Hypothalamus (tissue), 51 donors: ENCODE measurements at regions not wholly inside any gene's neighbourhood (a gene's known extent, or its start where the extent isn't known, plus 50 kb on each side); places are given as distances from the start of the nearest gene placed in this dataset.
"Not testable (repeated sequence)": the region's sequence is repeated elsewhere in the genome, so short reads cannot be mapped to it uniquely, and the experiment has no call there.

Experiments used
- DNase-seq, 51 donors: peaks; one replicate each; lab custom pipeline; 2025; lab: John Stamatoyannopoulos, UW

DNA sequence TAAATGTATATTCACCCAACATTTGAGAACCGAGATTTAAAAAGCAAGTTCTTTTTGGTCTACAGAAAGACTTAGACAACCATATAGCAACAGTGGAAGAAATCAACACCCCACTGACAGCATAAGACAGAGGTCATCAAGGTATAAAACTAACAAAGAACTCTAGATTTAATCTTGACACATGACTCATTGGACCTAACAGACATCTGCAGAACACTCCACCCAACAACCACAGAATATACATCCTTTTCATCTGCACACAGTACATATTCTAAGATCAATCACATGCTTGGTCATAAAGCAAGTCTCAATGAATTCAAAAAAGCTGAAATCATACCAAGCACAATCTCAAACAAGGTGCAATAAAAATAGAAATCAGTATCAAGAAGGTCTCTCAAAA, 65.8 kb downstream of the SPIN4 start:
- no peak for DNase-seq

DNA sequence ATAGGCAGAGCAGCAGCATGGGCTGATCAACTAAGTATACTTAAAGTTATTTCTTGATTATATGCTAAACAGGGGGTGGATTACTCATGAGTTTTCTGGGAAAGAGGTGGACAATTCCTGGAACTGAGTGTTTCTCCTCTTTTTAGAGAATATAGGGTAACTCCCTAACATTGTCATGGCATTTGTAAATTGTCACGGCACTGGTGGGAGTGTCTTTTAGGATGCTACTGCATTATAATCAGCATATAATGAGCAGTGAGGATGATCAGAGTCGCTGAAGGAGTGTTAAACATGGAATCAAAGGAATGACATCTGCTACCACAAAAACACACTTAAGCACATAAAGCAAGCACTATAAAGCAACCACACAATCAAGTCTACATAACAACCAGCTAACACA, 66.5 kb downstream of the SPIN4 start:
- DNase-seq: no peak

DNA sequence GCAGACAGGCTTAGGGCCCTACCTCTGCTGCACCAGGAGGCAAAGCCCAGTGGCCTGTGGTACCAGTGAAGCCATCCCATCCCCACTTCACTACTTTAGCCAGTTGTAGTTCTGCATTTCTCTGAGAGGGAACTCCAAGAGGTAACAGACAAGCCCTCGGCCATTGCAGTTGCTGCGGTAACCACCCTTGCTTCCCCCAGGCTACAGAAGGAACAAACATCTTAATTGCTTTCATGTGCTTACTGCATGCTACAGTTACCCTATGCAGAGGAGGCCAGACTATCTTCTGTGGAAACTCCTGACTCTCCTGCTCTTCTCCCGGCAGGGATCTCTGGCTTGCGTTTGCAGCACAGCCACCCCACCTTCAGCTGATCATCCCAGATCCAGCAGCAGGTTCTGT, 67.8 kb downstream of the SPIN4 start:
- DNase-seq: no peak

DNA sequence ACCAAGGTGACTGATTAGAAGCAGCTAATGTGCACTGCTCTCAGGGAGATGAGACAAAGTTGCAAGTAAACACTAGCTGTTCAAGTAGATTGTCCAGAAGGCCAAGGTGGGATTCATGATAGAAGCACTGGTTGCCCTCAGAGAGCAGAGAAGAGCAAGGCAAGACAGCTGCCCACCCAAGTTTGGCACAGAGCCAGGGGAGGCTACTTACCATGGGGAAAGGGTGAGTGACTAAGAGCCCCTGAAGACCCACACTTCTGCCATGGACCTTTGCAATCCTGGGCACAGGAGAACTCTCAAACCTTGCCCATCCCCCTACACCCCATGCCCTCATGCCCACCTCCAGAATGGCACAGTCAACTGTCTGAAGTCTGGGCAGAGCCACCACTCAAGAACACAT, 68.3 kb downstream of the SPIN4 start:
- DNase-seq: no peak

DNA sequence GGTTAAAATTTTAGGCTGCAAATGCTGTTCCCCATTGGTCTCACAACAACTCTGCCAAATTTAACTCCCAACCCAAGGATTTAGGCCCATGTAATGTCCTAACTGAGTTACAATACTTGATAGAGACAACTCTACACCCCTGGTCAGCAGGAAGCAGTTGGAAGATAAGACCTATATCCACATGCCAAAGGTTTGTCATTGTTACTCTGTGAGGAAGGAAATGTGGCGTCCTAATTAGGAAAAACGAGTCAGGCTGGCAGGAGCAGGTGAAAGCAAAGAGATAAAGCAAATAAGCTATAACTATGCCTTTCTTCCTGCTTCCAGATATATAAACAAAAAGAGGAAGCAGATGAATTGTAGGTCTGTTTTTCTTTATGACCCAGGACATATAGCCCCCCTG, 69.1 kb downstream of the SPIN4 start:
- DNase-seq: no peak

DNA sequence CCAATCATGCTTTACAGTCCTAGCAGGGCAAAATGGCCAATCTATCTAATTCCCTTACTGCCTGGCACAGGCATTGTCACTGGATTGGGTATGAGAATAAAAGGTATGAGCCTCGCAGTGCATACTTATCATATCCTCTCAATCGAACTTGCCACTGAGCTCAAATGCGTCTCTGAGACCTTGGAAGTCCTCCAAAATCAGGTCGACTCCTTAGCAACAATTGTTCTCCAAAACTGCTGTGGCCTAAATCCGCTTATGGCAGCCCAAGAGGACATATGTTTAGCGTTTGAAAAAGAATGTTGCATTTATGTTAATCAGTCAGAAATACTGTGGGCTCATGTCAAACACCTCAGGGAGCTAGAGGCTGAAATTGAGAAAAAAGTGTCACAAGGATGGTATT, 69.7 kb downstream of the SPIN4 start:
- no peak for DNase-seq

DNA sequence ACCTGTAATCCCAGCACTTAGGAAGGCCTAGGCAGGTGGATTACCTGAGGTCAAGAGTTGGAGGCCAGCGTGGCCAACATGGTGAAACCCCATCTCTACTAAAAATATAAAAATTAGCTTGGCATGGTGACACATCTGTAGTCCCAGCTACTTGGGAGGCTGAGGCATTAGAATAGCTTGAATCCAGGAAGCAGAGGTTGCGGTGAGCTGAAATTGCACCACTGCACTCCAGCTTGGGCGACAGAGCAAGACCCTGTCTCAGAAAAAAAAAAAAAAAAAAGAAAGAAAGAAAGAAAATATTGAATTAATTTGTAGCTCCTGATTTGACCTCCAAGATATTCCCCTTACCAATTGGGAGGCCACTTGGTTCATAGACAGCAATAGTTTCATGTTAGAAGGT, 73.7 kb downstream of the SPIN4 start:
- not testable (repeated sequence) for DNase-seq

DNA sequence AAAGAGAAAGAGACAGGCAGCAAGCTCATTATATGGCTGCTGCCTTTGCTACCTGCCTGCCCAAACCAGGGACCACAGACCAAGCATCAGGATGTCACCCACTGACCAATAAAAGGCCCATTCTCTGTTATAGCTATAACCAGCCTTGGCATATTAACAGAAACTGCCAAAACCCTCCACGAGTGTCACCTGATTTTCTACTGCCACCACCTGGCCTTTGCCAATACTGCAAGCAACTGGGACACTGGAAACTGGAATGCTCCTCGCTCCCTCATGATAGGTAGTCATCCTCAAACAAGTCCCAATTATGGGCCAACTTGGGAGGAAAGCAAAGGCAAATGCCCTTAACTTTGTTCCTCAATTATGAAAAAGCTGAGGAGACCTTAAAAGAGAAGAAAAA, 76.0 kb downstream of the SPIN4 start:
- DNase-seq: no peak

DNA sequence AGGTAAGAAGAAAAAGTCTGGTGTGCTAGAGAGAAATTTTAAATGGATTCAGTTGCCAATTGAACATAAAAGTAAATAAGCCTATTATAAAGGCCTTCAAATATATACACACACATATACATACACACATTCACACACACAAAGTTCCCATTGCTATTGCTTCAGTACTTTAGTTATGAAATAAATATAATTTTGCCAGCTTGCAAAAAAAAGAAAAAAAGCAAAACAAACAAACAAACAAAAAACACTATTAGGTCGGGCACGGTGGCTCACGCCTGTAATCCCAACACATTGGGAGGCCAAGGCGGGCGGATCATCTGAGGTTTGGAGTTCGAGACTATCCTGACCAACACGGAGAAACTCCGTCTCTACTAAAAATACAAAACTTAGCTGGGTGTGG, 80.3 kb downstream of the SPIN4 start:
- no peak for DNase-seq

DNA sequence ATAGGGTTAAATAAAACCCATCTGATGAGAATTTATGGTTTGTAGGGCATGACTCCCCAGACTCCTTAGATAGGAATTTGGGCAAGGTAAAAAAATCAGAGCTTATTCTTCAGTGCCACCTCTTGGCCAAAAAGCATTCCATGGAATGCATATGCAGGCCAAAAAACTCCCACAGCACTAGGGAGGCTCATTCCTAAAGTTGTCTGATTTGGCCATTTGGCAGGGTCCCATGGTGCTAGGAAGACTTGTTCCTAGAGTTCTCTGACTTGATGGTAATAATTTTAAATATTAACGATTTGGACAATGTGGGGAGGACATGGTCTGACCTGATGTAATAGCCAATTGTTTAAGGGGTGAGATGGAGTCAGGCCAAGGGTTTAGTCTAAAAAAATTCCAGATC, 93.0 kb downstream of the SPIN4 start:
- no peak for DNase-seq

DNA sequence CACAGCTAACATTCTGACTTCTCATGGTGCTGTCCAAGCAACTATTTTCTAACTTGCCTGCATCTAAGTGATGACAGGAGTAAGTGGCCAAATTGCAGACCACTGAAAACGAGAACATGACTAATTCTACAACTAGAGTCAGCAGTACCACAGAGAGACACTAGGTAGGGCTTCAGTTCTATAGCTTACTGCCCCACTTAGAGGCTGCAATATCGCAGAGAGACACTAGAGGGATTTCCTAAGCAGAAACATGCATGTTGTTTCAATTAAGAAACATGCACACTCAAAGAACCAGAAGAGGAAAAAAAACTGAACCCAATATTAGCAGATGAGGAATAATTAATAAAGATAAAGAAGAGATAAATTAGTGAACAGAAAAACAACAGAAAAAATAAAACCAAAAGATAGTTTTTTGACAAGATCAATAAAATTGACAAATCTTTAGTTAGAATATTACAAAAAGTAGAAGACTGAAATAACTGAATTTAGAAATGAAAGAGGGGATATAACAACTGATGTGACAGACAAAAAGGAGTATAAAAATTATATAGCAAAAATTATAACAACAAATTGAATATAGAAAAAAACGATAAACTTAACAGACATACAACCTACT, 100.8 kb downstream of the SPIN4 start:
- DNase-seq: no peak

DNA sequence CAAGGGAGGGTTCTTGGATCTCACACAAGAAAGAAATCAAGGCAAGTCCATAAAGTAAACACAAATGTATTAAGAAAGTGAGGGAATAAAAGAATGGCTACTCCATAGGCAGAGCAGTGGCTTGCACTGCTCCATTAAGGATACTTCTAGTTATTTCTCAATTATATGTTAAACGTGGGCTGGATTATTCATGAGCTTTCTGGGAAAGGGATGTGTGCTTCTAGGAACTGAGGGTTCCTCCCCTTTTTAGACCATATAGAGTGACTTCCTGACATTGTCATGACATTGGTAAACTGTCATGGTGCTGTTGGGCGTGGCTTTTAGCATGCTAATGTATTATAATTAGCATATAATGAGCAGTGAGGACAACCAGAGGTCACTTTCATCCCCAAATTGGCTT, 108.4 kb downstream of the SPIN4 start:
- not testable (repeated sequence) for DNase-seq

DNA sequence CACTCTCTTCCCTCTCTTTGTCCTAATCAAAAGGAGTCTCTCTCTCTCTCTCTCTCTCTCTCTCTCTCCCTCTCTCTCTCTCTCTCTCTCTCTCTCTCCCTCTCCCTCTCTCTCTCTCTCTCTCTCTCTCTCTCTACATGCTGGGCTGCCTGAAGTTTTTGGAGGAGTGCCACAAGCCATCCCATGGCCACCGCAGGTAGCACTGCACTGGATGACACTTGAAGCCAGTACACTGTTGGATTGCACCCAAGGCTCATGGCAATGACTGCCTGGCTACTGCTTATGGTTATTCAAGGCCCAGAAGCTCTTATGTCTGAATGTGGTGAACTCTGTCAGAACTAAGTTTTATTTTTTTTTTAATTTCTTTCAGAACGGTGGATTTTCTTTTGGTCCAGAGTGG, 115.2 kb downstream of the SPIN4 start:
- not testable (repeated sequence) for DNase-seq

DNA sequence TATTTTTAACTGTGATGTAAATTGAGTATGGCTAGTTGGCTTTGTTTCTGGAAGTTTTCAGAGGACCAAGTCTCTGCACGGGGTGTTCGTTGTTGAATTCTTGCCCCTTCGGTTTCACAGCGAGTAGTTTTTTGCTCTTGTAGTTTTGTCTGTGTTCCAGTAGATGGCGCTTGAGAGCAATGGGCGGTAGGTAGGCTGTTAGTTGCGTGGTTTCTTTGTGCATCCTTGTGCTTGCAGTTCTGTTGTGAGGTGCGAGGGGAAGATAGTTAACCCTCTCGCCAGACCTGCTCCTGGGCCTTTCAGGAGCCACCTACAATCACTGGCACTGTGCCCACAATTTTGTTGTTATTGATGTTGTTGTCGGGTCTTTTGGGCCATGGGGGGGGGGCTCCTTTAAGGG, 118.1 kb downstream of the SPIN4 start:
- not testable (repeated sequence) for DNase-seq

DNA sequence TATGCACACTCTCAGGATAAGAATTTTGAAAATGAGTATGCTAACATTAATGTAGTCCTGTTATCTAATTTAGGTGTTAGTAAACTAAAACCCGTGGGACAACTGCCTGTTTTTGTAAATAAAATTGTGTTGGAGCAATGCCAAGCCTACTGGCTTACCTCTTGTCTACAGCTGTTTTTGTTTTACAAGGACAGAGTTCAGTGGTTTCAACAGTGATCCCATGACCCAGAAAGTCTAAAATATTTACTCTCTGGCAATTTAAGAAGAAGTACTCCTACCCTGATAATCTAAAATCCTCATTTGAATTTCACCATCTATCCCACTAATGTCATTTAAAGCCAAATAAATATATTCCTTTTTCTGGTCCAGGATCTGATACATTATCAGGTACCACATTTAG, 132.9 kb downstream of the SPIN4 start:
- not testable (repeated sequence) for DNase-seq

DNA sequence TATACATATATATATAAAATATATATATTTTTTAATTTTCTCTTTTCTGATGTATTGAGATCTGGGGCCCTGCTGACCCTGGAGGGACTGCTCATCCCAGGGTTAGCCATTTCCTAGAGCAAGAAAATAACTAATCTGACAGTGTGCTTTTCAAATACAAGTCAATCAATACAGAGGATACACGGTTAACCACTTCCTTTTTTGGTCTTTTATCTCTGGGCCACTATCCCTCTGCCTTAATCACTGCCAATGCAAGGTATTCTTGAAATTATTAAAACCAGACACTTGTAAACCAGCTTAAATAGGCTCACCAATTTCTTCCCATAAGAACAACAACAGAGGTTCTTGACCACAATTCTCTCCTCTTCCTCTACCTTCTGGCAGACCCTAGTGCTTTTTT, 133.6 kb downstream of the SPIN4 start:
- DNase-seq: not testable (repeated sequence)

DNA sequence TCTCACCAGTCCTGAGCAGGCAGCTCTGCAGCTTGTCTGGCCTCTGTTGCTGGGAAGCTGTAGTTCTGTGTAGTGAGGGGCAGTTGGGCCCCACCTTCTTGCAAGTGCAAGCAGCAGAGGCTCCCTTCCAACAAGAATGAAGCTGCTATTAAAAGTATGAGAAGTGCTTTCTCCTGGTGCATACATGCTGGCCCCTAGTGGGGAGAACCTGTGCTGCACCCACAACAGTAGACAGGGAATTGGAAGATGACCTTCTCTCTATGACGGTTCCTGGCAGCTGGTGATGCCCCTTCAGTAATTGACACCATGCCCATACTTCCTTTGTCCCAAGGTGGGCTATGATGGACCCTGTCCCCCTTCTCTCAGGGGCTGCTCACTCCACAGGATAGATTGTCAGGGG, 141.5 kb downstream of the SPIN4 start:
- DNase-seq: not testable (repeated sequence)

DNA sequence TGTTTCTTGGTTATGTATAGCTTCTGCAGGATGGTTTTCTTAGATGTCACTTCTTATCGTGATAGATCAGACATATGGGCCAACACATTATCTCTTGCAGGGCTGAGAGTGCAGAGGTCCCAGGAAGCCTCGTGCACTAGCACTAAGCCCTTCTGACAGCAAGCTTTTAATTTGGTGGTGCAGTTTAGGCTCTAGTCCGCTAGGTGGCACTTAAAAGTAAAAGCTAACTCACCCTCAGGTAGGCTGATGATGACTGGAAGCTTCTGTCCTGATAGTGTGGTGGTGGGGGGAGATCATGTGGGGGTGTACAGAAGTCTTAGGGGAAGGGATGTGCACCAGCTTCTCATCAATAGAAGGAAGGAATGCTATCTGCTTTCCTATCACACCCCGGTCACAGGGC, 142.0 kb downstream of the SPIN4 start:
- DNase-seq: not testable (repeated sequence)

DNA sequence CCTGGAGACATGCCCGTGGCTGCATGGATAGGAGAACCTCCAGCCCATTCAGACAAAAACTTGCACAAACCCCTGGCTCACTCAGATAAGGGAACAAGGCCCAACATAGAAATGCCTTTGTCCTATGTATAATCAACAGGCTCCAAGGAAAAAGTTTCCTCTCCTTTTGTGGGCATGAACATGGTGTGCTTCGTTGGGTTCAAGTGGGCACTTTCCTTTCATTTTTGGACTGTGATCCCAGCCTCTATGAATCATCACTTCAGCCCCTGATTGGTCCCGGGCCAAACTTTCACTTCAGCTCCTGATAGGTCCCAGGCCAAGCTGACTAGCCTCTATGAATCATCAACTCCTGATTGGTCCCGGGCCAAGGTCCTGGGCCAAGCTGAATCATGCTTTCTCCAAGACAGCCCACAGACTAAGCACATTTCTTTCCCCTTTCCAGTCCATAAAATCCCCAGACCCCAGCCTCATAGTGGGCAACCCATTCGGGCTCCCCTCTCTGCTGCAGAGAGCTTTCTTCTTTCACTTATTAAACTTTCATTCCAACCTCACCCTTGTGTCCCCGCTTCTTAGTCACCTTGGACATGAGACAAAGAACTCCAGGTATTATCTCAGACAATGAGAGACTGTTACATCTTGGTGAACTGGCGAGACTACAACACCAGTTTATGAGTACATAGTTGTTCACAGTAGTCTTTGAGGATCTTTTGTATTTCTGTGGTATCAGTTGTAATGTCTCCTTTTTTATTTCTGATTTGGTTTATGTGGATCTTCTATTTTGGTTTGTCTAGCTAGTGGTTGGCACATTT, 146.7 kb downstream of the SPIN4 start:
- DNase-seq: not testable (repeated sequence)

DNA sequence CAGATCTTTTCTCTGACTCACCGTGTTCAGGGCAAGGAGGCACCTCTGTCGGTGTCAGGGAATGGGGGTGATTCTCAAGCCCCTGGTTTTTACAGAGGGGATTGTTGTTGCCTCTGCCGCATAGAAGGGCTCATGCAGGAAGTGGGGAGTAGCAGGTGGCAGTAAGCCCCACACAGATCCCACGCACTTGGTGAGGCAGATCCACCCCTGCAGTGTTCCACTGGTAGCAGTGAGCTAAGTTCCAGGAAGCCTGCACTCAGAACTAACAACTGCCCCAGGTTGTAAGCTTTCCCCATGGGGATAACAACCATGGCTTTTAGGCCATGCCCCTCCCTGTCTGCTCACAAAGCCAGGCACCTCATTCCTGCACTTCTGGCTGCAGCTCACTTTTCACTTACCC, 149.1 kb downstream of the SPIN4 start:
- not testable (repeated sequence) for DNase-seq

DNA sequence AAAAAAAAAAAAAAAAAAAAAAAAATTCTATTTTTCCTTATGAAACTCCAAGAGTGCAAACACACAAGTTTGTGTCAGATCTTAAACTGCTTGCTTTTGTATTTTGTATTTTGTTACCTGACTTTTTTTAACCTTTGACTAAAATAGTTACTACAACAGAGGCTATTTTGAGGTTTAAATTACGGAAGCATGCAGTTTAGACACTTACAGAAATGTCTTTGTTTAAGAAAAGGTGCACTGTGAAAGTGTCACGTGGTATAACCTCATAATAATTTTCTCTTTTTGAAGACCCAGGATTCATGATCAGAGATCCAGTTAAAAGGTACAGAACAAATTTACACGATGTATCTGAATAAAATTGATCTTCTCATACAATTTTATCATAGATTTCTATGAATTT, 152.4 kb downstream of the SPIN4 start:
- DNase-seq: not testable (repeated sequence)

DNA sequence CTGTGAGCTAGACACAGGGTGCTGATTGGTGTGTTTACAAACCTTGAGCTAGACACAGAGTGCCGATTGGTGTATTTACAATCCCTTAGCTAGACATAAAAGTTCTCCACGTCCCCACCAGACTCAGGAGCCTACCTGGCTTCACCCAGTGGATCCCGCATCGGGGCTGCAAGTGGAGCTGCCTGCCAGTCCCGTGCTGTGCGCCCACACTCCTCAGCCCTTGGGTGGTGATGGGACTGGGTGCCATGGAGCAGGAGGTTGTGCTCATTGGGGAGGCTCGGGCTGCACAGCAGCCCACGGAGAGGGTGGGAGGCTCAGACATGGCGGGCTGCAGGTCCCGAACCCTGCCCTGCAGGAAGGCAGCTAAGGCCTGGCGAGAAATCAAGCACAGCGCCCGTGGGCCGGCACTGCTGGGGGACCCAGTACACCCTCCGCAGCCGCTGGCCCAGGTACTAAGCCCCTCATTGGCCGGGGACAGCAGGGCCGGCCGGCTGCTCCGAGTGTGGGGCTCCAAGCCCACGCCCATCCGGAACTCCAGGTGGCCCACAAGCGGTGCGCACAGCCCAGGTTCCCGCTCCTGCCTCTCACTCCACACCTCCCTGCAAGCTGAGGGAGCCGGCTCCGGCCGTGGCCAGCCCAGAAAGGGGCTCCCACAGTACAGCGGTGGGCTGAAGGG, 158.6 kb downstream of the SPIN4 start:
- not testable (repeated sequence) for DNase-seq
